Panc1 (cell line): ENCODE measurements at regions not wholly inside any gene's neighbourhood (a gene's known extent, or its start where the extent isn't known, plus 50 kb on each side); places are given as distances from the start of the nearest gene placed in this dataset.

ENCODE experiments used
- ATAC-seq: fragments of 200-7000 bp; cut with Tn5 transposase; 2 replicates; pipeline ENCODE4 v1.9.1; 2020; ENCODE audit warnings: mild to moderate bottlenecking, moderate library complexity
- BruUV-seq: library from RNA; stranded (reverse); fragments of 400-500 nt; replicated peaks from 2 replicates; lab custom pipeline; 2021; lab: Mats Ljungman, UMichigan
- CTCF ChIA-PET: fragments of 300-600 bp; sonication (Branson Sonifier 250); formaldehyde crosslinking; loops from one replicate; lab custom pipeline; 2022; ENCODE audit warnings: antibody characterized with exemption; lab: Charles Lee
- POLR2A ChIA-PET: fragments of 300-600 bp; sonication (Branson Sonifier 250); formaldehyde crosslinking; loops from one replicate; lab custom pipeline; 2022; ENCODE audit warnings: antibody characterized with exemption; lab: Charles Lee
- DNase-seq: peaks from one replicate; pipeline ENCODE4 v3.0.0-alpha.2; 2010; ENCODE audit warnings: low read depth, low spot score
- H3K27ac ChIP-seq: 2 replicates; pipeline ENCODE4 v1.5.1; 2011; ENCODE audit warnings: mild to moderate bottlenecking, low read length, inconsistent platforms
- H3K27me3 ChIP-seq: fragments of 200-500 bp; sonication (Bioruptor generic); 2 replicates; pipeline ENCODE4 v1.6.0; 2014; ENCODE audit warnings: low read length, inconsistent platforms; ENCODE audit not compliant: control insufficient read depth, insufficient read depth
- H3K36me3 ChIP-seq: fragments of 200-500 bp; sonication (Bioruptor generic); 2 replicates; pipeline ENCODE4 v1.5.1; 2014; ENCODE audit warnings: inconsistent platforms, mild to moderate bottlenecking, low read length, moderate library complexity; ENCODE audit not compliant: control insufficient read depth, insufficient read depth
- H3K4me1 ChIP-seq: 2 replicates; pipeline ENCODE4 v1.5.1; 2011; ENCODE audit warnings: inconsistent platforms, mild to moderate bottlenecking, low read length, moderate library complexity; ENCODE audit not compliant: control insufficient read depth, insufficient read depth
- H3K4me3 ChIP-seq, 2 experiments: 2 replicates each; pipeline ENCODE4 v1.5.1; 2011 to 2012; ENCODE audit warnings: low read depth in 2 of 2, low read length in 2 of 2, mild to moderate bottlenecking in 2 of 2, inconsistent platforms in 1 of 2, moderate library complexity in 1 of 2
- H3K9me3 ChIP-seq: fragments of 200-500 bp; sonication (Bioruptor generic); 2 replicates; pipeline ENCODE4 v1.5.1; 2014; ENCODE audit warnings: low read depth, mild to moderate bottlenecking, inconsistent platforms, low read length, moderate library complexity; ENCODE audit not compliant: control insufficient read depth, insufficient read depth
- CTCF ChIP-seq: fragments of 450-650 bp; IDR thresholded peaks from 2 replicates; pipeline ENCODE4 v1.5.1; 2017; ENCODE audit warnings: mild to moderate bottlenecking
- POLR2AphosphoS5 ChIP-seq: IDR thresholded peaks from 2 replicates; pipeline ENCODE4 v1.6.1; 2012; ENCODE audit warnings: mild to moderate bottlenecking, low read depth, low read length, moderate library complexity
- SIN3A ChIP-seq: IDR thresholded peaks from 2 replicates; pipeline ENCODE4 v1.6.1; 2012; ENCODE audit warnings: low read depth, mild to moderate bottlenecking, low read length, moderate library complexity, borderline replicate concordance; ENCODE audit not compliant: insufficient read depth
- TCF7L2 ChIP-seq: IDR thresholded peaks from 2 replicates; pipeline ENCODE4 v1.6.1; 2011; ENCODE audit warnings: mild to moderate bottlenecking, low read depth, low read length, inconsistent platforms
- in situ Hi-C: cut with HindIII; loops from 2 replicates; pipeline ENCODE4 v1.10.0; 2016; ENCODE audit warnings: low sequenced_read_pairs, low pct_unique_long_range_greater_than_20kb
- intact Hi-C: fragments of 100-400 bp; cut with micrococcal nuclease; formaldehyde crosslinking; loops from one replicate; pipeline ENCODE4 v1.10.0; 2022; ENCODE audit not compliant: unreplicated experiment
- TF ChIP-seq, protein P1 (sequence below), 2 experiments: IDR thresholded peaks; 2 replicates each; pipeline ENCODE4 v1.6.1; 2011 to 2012; ENCODE audit warnings: low read depth in 2 of 2, control low read depth in 1 of 2, low read length in 1 of 2, mild to moderate bottlenecking in 1 of 2, moderate library complexity in 1 of 2; ENCODE audit not compliant: insufficient read depth in 1 of 2

DNA sequence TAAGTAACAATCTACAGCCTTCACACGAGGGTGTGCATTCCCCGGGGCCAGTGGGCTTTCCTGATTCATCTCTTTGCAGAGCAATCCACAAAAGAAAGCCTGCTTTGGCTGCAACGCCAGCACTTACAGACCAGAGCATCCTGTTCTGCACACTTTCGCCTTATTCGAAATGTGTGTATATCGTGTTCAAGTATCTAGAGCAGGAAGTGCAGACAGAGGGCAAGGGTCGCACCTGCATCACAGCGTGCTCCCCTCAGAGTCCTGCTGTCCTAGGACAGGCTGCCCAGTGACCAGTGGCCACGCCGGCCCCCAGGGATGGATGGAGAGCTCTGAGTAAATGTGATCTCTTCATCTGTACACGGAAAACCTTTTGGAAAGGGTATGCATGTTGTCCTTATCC is 264.3 kb downstream of the ZNF516 start:
- DNase-seq (no peak), ATAC-seq (no peak)
- no peaks in the 10 kb centered on the region for H3K36me3 ChIP-seq
- H3K27me3 ChIP-seq = peaks cover 7% of the 10 kb centered on the region; the same call in 1 of the 2 replicates
- ChIA-PET POLR2A (no interaction called here), CTCF (no interaction called here)
- no TSS peak for BruUV-seq
- TF ChIP-seq POLR2AphosphoS5 = no peak
- TF ChIP-seq CTCF = no peak
- TF ChIP-seq, protein P1, sequence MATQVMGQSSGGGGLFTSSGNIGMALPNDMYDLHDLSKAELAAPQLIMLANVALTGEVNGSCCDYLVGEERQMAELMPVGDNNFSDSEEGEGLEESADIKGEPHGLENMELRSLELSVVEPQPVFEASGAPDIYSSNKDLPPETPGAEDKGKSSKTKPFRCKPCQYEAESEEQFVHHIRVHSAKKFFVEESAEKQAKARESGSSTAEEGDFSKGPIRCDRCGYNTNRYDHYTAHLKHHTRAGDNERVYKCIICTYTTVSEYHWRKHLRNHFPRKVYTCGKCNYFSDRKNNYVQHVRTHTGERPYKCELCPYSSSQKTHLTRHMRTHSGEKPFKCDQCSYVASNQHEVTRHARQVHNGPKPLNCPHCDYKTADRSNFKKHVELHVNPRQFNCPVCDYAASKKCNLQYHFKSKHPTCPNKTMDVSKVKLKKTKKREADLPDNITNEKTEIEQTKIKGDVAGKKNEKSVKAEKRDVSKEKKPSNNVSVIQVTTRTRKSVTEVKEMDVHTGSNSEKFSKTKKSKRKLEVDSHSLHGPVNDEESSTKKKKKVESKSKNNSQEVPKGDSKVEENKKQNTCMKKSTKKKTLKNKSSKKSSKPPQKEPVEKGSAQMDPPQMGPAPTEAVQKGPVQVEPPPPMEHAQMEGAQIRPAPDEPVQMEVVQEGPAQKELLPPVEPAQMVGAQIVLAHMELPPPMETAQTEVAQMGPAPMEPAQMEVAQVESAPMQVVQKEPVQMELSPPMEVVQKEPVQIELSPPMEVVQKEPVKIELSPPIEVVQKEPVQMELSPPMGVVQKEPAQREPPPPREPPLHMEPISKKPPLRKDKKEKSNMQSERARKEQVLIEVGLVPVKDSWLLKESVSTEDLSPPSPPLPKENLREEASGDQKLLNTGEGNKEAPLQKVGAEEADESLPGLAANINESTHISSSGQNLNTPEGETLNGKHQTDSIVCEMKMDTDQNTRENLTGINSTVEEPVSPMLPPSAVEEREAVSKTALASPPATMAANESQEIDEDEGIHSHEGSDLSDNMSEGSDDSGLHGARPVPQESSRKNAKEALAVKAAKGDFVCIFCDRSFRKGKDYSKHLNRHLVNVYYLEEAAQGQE (IDR thresholded peaks at IDR 0.05; ENCODE audit: insufficient read depth in 1 of 2, low read depth in 2 of 2, low read length in 1 of 2) = no peak
- no peak for TF ChIP-seq TCF7L2
- TF ChIP-seq SIN3A = no peak
- in situ Hi-C loops (no loop called here), intact Hi-C loops (no loop called here)
- H3K4me3 ChIP-seq = no peak overlapping the region
- no peaks in the 10 kb centered on the region; the same call in 1 of the 2 replicates for H3K4me1 ChIP-seq
- H3K27ac ChIP-seq = no peak overlapping the region
- no peaks in the 10 kb centered on the region for H3K9me3 ChIP-seq

DNA sequence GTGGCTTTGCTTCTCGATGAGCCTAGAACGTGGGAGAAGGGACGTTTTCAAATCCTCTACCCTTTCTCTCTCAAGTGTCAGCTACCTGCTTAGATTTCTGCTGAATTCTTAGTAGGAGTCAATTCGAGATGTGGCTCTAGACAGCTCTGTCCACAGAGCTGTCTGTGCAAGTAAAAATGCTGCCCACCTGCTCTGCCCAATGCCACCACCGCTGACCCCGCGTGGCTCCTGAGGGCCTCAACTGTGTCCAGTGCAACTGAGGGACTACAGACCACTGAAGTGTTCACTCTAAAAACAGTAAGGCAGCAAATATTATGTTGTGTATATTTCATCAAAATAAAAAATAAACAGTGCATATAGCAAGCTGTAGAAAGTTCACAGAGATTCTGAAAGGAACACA is 266.3 kb downstream of the ZNF516 start:
- intact Hi-C loops (no loop called here), in situ Hi-C loops (no loop called here)
- TF ChIP-seq SIN3A (no peak), CTCF (no peak), TCF7L2 (no peak), POLR2AphosphoS5 (no peak)
- TF ChIP-seq, protein P1 (IDR thresholded peaks at IDR 0.05; ENCODE audit: insufficient read depth in 1 of 2, low read depth in 2 of 2, low read length in 1 of 2) = no peak
- H3K36me3 ChIP-seq = no peaks in the 10 kb centered on the region
- H3K4me3 ChIP-seq = no peak overlapping the region
- POLR2A ChIA-PET = no interaction called here
- no TSS peak for BruUV-seq
- CTCF ChIA-PET = no interaction called here
- DNase-seq = no peak
- no peaks in the 10 kb centered on the region for H3K9me3 ChIP-seq
- no peak overlapping the region for H3K27ac ChIP-seq
- ATAC-seq = no peak
- H3K27me3 ChIP-seq = 0 out of 2 replicates have a peak, but pooled peaks cover 5% of the 10 kb centered on the region
- H3K4me1 ChIP-seq = no peaks in the 10 kb centered on the region
